Activated CD8-positive, alpha-beta memory T cell treated with anti-CD3 and anti-CD28 coated beads for 36 hours (primary cell): ENCODE measurements at regions not wholly inside any gene's neighbourhood (a gene's known extent, or its start where the extent isn't known, plus 50 kb on each side); places are given as distances from the start of the nearest gene placed in this dataset.

Experiments
- CTCF ChIA-PET: fragments of 350-600 bp; sonication (Branson Sonifier 250); formaldehyde crosslinking; loops from one replicate; lab custom pipeline; 2021; ENCODE audit warnings: antibody characterized with exemption; lab: Charles Lee
- POLR2A ChIA-PET: fragments of 350-600 bp; sonication (Branson Sonifier 250); formaldehyde crosslinking; loops from one replicate; lab custom pipeline; 2021; ENCODE audit warnings: antibody characterized with exemption; lab: Charles Lee

GRCh38 chr2:118321432-118322105 is 233.3 kb downstream of the INSIG2 start:
- ChIA-PET POLR2A (no interaction called here), CTCF (no interaction called here)

- ChIA-PET CTCF (no interaction called here), POLR2A (no interaction called here)
These were observed 232.4 kb downstream of the INSIG2 start for GRCh38 chr2:118320658-118321057.

GRCh38 chr2:118320196-118320595 is 231.9 kb downstream of the INSIG2 start:
- ChIA-PET CTCF (no interaction called here), POLR2A (interaction anchor here (0.5 kb wide), 1 partner anchor 38 kb away, joined by 3 read pairs; no protein-coding TSS in a partner anchor)

- CTCF ChIA-PET = no interaction called here
- POLR2A ChIA-PET = no interaction called here
These were observed 231.0 kb downstream of the INSIG2 start for GRCh38 chr2:118319271-118319684.

GRCh38 chr2:118315606-118316005 is 227.3 kb downstream of the INSIG2 start:
- ChIA-PET POLR2A (no interaction called here), CTCF (no interaction called here)

- ChIA-PET POLR2A (no interaction called here), CTCF (no interaction called here)
These were observed 224.9 kb downstream of the INSIG2 start for GRCh38 chr2:118312969-118313756.

- ChIA-PET CTCF (no interaction called here), POLR2A (no interaction called here)
These were observed 222.6 kb downstream of the INSIG2 start for GRCh38 chr2:118310681-118311429.

- ChIA-PET CTCF (no interaction called here), POLR2A (no interaction called here)
These were observed 221.8 kb downstream of the INSIG2 start for GRCh38 chr2:118309946-118310680.

- POLR2A ChIA-PET = no interaction called here
These were observed 221.1 kb downstream of the INSIG2 start for GRCh38 chr2:118309257-118309945.

GRCh38 chr2:118307864-118308263 is 219.6 kb downstream of the INSIG2 start:
- ChIA-PET POLR2A (no interaction called here), CTCF (no interaction called here)

More at GRCh38 chr2:118309257-118309945, 221.1 kb downstream of the INSIG2 start:
- CTCF ChIA-PET = no interaction called here

GRCh38 chr2:118301248-118301647 is 213.0 kb downstream of the INSIG2 start:
- ChIA-PET CTCF (no interaction called here), POLR2A (no interaction called here)

- POLR2A ChIA-PET = no interaction called here
- CTCF ChIA-PET = no interaction called here
These were observed 212.6 kb downstream of the INSIG2 start for GRCh38 chr2:118300832-118301231.

GRCh38 chr2:118296663-118297062 is 208.4 kb downstream of the INSIG2 start:
- ChIA-PET POLR2A (no interaction called here), CTCF (no interaction called here)

- CTCF ChIA-PET = no interaction called here
- POLR2A ChIA-PET = no interaction called here
These were observed 207.5 kb downstream of the INSIG2 start for GRCh38 chr2:118295592-118296390.

- POLR2A ChIA-PET = no interaction called here
- CTCF ChIA-PET = no interaction called here
These were observed 205.8 kb downstream of the INSIG2 start for GRCh38 chr2:118294063-118294462.

GRCh38 chr2:118292991-118293390 is 204.7 kb downstream of the INSIG2 start:
- ChIA-PET CTCF (no interaction called here), POLR2A (no interaction called here)

GRCh38 chr2:118291251-118291880 is 203.1 kb downstream of the INSIG2 start:
- CTCF ChIA-PET = no interaction called here
- POLR2A ChIA-PET = no interaction called here
